HepG2 (cell line): ENCODE measurements at regions not wholly inside any gene's neighbourhood (a gene's known extent, or its start where the extent isn't known, plus 50 kb on each side); places are given as distances from the start of the nearest gene placed in this dataset.

Source experiments
- ATAC-seq: fragments of 200-7000 bp; cut with Tn5 transposase; 3 replicates; pipeline ENCODE4 v1.9.1; 2020; ENCODE audit warnings: mild to moderate bottlenecking, moderate library complexity
- BruUV-seq: library from RNA; stranded (reverse); fragments of 400-500 nt; replicated peaks from 2 replicates; lab custom pipeline; 2021; lab: Mats Ljungman, UMichigan
- CTCF ChIA-PET: fragments of 300-600 bp; formaldehyde crosslinking; extraction: SDS; loops from one replicate; lab custom pipeline; 2021; ENCODE audit warnings: low total read pairs, inconsistent platforms, low intra/inter-chr PET ratio; lab: Yijun Ruan, JAX
- POLR2A ChIA-PET: fragments of 350-600 bp; sonication (Branson Sonifier 250); formaldehyde crosslinking; loops from one replicate; lab custom pipeline; 2020; ENCODE audit warnings: antibody characterized with exemption, inconsistent platforms; lab: Yijun Ruan, JAX
- DNase-seq: peaks from one replicate; pipeline ENCODE4 v3.0.0-alpha.2; 2015; ENCODE audit warnings: low spot score
- FAIRE-seq: peaks from 3 replicates; lab custom pipeline; 2011; peaks lifted over from hg19 to GRCh38; lab: Jason Lieb, UNC
- H2AFZ ChIP-seq: one replicate; pipeline ENCODE4 v1.6.1; 2011; ENCODE audit warnings: low read length, inconsistent platforms
- H3K27ac ChIP-seq: fragments of 300-600 bp; 3 replicates; pipeline ENCODE4 v1.8.0; 2011; ENCODE audit warnings: mixed run types, mild to moderate bottlenecking, mixed read lengths, low read length, inconsistent platforms; ENCODE audit not compliant: insufficient read depth; ENCODE audit errors: extremely low read length
- H3K27me3 ChIP-seq, 2 experiments: fragments of 200-600 bp in 1 of 2; 2 replicates in 1 of 2; 3 replicates in 1 of 2; pipeline versions ENCODE4 v1.6.0 to v1.8.0; 2011; ENCODE audit warnings: low read length in 2 of 2, mild to moderate bottlenecking in 2 of 2, moderate library complexity in 2 of 2, inconsistent platforms in 1 of 2; ENCODE audit not compliant: insufficient read depth in 2 of 2, control insufficient read depth in 1 of 2
- H3K36me3 ChIP-seq, 2 experiments: fragments of 200-600 bp in 1 of 2; replicated peaks in 1 of 2; 2 replicates in 1 of 2; 3 replicates in 1 of 2; pipeline versions ENCODE4 v1.5.1 to v1.8.0; 2011; ENCODE audit warnings: low read length in 2 of 2, inconsistent platforms in 1 of 2; ENCODE audit not compliant: insufficient read depth in 2 of 2, control insufficient read depth in 1 of 2
- H3K4me1 ChIP-seq: 2 replicates; pipeline ENCODE4 v1.5.1; 2012; ENCODE audit warnings: low read length, inconsistent platforms; ENCODE audit not compliant: insufficient read depth
- H3K4me2 ChIP-seq: 2 replicates; pipeline ENCODE4 v1.6.0; 2011; ENCODE audit warnings: low read depth, low read length, inconsistent platforms
- H3K4me3 ChIP-seq, 3 experiments: fragments of 200-600 bp in 1 of 3; sonication (generic), shearing (Covaris generic) in 1 of 3; replicated peaks in 1 of 3; 2 replicates each; pipeline ENCODE4 v1.5.1; 2011 to 2016; ENCODE audit warnings: low read length in 3 of 3, inconsistent platforms in 2 of 3, low read depth in 2 of 3, mild to moderate bottlenecking in 2 of 3, control low read depth in 1 of 3, mixed read lengths in 1 of 3; ENCODE audit not compliant: insufficient read depth in 1 of 3
- H3K79me2 ChIP-seq: one replicate; pipeline ENCODE4 v1.6.1; 2011; ENCODE audit warnings: low read length, inconsistent platforms; ENCODE audit not compliant: insufficient read depth
- H3K9ac ChIP-seq: 2 replicates; pipeline ENCODE4 v1.6.0; 2011; ENCODE audit warnings: mild to moderate bottlenecking, low read depth, low read length, inconsistent platforms; ENCODE audit not compliant: insufficient read depth
- H3K9me3 ChIP-seq: 2 replicates; pipeline ENCODE4 v1.5.1; 2012; ENCODE audit warnings: mild to moderate bottlenecking, low read length
- H4K20me1 ChIP-seq: 2 replicates; pipeline ENCODE4 v1.6.0; 2011; ENCODE audit warnings: inconsistent platforms, mild to moderate bottlenecking, low read length, moderate library complexity; ENCODE audit not compliant: insufficient read depth
- ATF7 ChIP-seq, 2 experiments: fragments of 450-650 bp in 1 of 2; sonication (generic) in 1 of 2; formaldehyde crosslinking in 1 of 2; IDR thresholded peaks; 2 replicates each; pipeline versions ENCODE4 v1.4.0 to v1.6.1; 2016 to 2020; ENCODE audit warnings: antibody characterized with exemption in 1 of 2, mild to moderate bottlenecking in 1 of 2, missing genetic modification reagents in 1 of 2
- CEBPB ChIP-seq: IDR thresholded peaks from 2 replicates; pipeline ENCODE4 v1.6.1; 2011; ENCODE audit warnings: low read depth, low read length, improper control_type of control experiment, borderline replicate concordance
- RXRA ChIP-seq: sonication (generic); formaldehyde crosslinking; IDR thresholded peaks from 2 replicates; pipeline ENCODE4 v1.5.1; 2020; ENCODE audit warnings: missing genetic modification reagents
- WGBS: methylation state at CpG from one replicate; pipeline ENCODE4 v1.1.6; 2017; ENCODE audit warnings: low lambda C conversion rate; 5-methylcytosine and 5-hydroxymethylcytosine counted together
- in situ Hi-C: cut with HindIII; loops from 2 replicates; pipeline ENCODE4 v1.10.0; 2017; ENCODE audit warnings: low pct_unique_long_range_greater_than_20kb; ENCODE audit not compliant: extremely low pct_ligation_motif_present
- intact Hi-C: fragments of 100-400 bp; cut with micrococcal nuclease; formaldehyde crosslinking; loops from one replicate; pipeline ENCODE4 v1.10.0; 2022; ENCODE audit not compliant: unreplicated experiment
- TF ChIP-seq, protein P1 (sequence below), 2 experiments: sonication (generic) in 1 of 2; formaldehyde crosslinking in 1 of 2; IDR thresholded peaks; 2 replicates each; pipeline versions ENCODE4 v1.6.1 to v1.9.0; 2014 to 2022; ENCODE audit warnings: antibody characterized with exemption in 1 of 2, borderline replicate concordance in 1 of 2, inconsistent platforms in 1 of 2, low read depth in 1 of 2, missing genetic modification reagents in 1 of 2

DNA sequence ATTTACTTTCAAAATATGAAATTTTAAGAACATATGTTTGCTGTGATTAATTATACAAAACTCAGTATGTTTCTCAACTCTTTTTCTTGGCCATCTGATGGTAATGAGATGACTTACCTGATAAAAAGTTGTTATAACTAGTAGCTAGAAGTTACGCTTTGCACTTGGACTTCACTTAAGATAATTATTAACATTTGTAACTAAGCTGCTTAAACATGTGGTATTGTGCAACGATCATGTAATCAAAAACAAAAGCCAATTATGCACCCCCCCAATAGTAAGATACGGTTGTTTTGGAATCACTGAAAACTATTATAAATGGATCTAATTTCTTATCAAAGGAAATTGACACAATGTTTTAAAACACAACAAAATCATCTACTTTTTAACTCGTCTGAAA lies 342.9 kb downstream of the CNTN3 start:
- FAIRE-seq: no peak
- in situ Hi-C loops: loop anchor here (25.0 kb wide), 1 partner anchor 891 kb away; no protein-coding TSS in a partner anchor
- H3K9ac ChIP-seq: no peak overlapping the region
- no peak for ATAC-seq
- 3% methylated on average over 4 of the region's 4 CpGs for WGBS
- BruUV-seq: no TSS peak
- no peaks in the 10 kb centered on the region for H3K27me3 ChIP-seq
- no peak for TF ChIP-seq ATF7 (IDR thresholded peaks at IDR 0.05)
- no peak for TF ChIP-seq ATF7 (CRISPR knock-in tag; IDR thresholded peaks at IDR 0.05)
- TF ChIP-seq, protein P1, sequence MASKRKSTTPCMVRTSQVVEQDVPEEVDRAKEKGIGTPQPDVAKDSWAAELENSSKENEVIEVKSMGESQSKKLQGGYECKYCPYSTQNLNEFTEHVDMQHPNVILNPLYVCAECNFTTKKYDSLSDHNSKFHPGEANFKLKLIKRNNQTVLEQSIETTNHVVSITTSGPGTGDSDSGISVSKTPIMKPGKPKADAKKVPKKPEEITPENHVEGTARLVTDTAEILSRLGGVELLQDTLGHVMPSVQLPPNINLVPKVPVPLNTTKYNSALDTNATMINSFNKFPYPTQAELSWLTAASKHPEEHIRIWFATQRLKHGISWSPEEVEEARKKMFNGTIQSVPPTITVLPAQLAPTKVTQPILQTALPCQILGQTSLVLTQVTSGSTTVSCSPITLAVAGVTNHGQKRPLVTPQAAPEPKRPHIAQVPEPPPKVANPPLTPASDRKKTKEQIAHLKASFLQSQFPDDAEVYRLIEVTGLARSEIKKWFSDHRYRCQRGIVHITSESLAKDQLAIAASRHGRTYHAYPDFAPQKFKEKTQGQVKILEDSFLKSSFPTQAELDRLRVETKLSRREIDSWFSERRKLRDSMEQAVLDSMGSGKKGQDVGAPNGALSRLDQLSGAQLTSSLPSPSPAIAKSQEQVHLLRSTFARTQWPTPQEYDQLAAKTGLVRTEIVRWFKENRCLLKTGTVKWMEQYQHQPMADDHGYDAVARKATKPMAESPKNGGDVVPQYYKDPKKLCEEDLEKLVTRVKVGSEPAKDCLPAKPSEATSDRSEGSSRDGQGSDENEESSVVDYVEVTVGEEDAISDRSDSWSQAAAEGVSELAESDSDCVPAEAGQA (IDR thresholded peaks at IDR 0.05; ENCODE audit: low read depth): no peak
- TF ChIP-seq, protein P1 (CRISPR knock-in tag; IDR thresholded peaks at IDR 0.05; ENCODE audit: borderline replicate concordance): no peak
- no peak for TF ChIP-seq RXRA (CRISPR knock-in tag)
- peak; percentile 43; the same call in 1 of the 2 replicates for TF ChIP-seq CEBPB
- TF ChIP-seq, all 625 proteins: peak for 1
- Histone ChIP-seq H3K9me3 (no peaks in the 10 kb centered on the region), H3K4me2 (no peak overlapping the region), H3K79me2 (no peaks in the 10 kb centered on the region), H2AFZ (no peak overlapping the region), H3K4me3 (no peak overlapping the region), H3K27ac (no peak overlapping the region), H3K4me1 (no peaks in the 10 kb centered on the region), H4K20me1 (no peaks in the 10 kb centered on the region), H3K36me3 (no peaks in the 10 kb centered on the region)
- ChIA-PET CTCF (no interaction called here), POLR2A (no interaction called here)
- intact Hi-C loops: no loop called here
- no peak for DNase-seq
